ENCODE measurements at regions not wholly inside any gene's neighbourhood (a gene's known extent, or its start where the extent isn't known, plus 50 kb on each side); places are given as distances from the start of the nearest gene placed in this dataset.

- TF ChIP-seq, protein P1, sequence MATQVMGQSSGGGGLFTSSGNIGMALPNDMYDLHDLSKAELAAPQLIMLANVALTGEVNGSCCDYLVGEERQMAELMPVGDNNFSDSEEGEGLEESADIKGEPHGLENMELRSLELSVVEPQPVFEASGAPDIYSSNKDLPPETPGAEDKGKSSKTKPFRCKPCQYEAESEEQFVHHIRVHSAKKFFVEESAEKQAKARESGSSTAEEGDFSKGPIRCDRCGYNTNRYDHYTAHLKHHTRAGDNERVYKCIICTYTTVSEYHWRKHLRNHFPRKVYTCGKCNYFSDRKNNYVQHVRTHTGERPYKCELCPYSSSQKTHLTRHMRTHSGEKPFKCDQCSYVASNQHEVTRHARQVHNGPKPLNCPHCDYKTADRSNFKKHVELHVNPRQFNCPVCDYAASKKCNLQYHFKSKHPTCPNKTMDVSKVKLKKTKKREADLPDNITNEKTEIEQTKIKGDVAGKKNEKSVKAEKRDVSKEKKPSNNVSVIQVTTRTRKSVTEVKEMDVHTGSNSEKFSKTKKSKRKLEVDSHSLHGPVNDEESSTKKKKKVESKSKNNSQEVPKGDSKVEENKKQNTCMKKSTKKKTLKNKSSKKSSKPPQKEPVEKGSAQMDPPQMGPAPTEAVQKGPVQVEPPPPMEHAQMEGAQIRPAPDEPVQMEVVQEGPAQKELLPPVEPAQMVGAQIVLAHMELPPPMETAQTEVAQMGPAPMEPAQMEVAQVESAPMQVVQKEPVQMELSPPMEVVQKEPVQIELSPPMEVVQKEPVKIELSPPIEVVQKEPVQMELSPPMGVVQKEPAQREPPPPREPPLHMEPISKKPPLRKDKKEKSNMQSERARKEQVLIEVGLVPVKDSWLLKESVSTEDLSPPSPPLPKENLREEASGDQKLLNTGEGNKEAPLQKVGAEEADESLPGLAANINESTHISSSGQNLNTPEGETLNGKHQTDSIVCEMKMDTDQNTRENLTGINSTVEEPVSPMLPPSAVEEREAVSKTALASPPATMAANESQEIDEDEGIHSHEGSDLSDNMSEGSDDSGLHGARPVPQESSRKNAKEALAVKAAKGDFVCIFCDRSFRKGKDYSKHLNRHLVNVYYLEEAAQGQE (IDR thresholded peaks at IDR 0.05; ENCODE audit: insufficient replicate concordance, low read depth), result no peak
- TF ChIP-seq, protein P2, sequence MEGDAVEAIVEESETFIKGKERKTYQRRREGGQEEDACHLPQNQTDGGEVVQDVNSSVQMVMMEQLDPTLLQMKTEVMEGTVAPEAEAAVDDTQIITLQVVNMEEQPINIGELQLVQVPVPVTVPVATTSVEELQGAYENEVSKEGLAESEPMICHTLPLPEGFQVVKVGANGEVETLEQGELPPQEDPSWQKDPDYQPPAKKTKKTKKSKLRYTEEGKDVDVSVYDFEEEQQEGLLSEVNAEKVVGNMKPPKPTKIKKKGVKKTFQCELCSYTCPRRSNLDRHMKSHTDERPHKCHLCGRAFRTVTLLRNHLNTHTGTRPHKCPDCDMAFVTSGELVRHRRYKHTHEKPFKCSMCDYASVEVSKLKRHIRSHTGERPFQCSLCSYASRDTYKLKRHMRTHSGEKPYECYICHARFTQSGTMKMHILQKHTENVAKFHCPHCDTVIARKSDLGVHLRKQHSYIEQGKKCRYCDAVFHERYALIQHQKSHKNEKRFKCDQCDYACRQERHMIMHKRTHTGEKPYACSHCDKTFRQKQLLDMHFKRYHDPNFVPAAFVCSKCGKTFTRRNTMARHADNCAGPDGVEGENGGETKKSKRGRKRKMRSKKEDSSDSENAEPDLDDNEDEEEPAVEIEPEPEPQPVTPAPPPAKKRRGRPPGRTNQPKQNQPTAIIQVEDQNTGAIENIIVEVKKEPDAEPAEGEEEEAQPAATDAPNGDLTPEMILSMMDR (IDR thresholded peaks at IDR 0.05; ENCODE audit: insufficient read depth, low read length), result no peak
- TF ChIP-seq SPI1 (IDR thresholded peaks at IDR 0.05; ENCODE audit: borderline replicate concordance, low read depth), result no peak
- TF ChIP-seq POLR2AphosphoS5 (IDR thresholded peaks at IDR 0.05; ENCODE audit: low read depth), result no peak
These were observed 1401.4 kb downstream of the FAM181B start for GRCh38 chr11:81332276-81332675.

Data from HL-60 (cell line).